ENCODE measurements at regions not wholly inside any gene's neighbourhood (a gene's known extent, or its start where the extent isn't known, plus 50 kb on each side); places are given as distances from the start of the nearest gene placed in this dataset.

GRCh38 chr16:73885319-73885718 lies 411.3 kb upstream of the PSMD7 start:
- no peak overlapping the region for H3K4me3 Mint-ChIP-seq
- WGBS, 2 experiments (ENCODE audit: insufficient coverage in 1 of 2, insufficient read length in 1 of 2) = 86 to 95% methylated on average over 1 to 2 of the region's 4 CpGs
- no peaks in the 10 kb centered on the region for H3K36me3 Mint-ChIP-seq (ENCODE audit: low read depth)
- Histone ChIP-seq H3K4me1 (ENCODE audit: control insufficient read depth, insufficient read depth, low read length) (peaks cover 10% of the 10 kb centered on the region), H3K36me3 (ENCODE audit: control insufficient read depth, insufficient read depth, low read length) (no peaks in the 10 kb centered on the region), H3K4me3 (ENCODE audit: low read length) (no peak overlapping the region), H3K27me3 (ENCODE audit: control insufficient read depth, insufficient read depth, low read length, poor library complexity, severe bottlenecking) (no peaks in the 10 kb centered on the region), H3K9me3 (ENCODE audit: control insufficient read depth, low read length) (no peaks in the 10 kb centered on the region), H3K27ac (ENCODE audit: low read depth, low read length) (no peak overlapping the region), H3K9ac (ENCODE audit: extremely low read depth, low read length, poor library complexity, severe bottlenecking) (no peak overlapping the region)
- H3K9me3 Mint-ChIP-seq = no peaks in the 10 kb centered on the region
- DNase-seq = no peak
- TF ChIP-seq CTCF (conservative IDR thresholded peaks at IDR 0.05) = no peak
- peaks cover 10% of the 10 kb centered on the region for H3K27me3 Mint-ChIP-seq (ENCODE audit: insufficient read depth)
- H3K4me1 Mint-ChIP-seq = peaks cover 53% of the 10 kb centered on the region
- no peak overlapping the region for H3K27ac Mint-ChIP-seq

DNA sequence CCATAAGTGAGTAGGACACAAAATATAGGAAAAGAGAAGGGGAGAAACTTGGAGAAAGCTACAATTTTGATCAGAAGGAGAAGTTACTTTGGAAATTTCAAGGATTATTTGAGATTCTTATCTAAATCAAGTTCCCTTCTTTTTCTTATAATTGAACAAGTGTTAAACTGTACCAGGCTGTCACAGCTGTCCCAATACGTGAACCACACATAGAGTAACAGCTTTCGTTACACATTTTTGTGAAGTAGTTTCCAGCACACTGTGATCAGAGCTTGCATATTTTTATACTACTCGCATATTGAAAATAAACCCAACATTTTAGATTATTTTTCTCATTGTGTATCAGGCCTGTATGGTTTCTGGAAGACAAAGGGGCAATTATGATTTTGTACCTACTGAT lies 412.8 kb upstream of the PSMD7 start:
- Histone ChIP-seq H3K9ac (ENCODE audit: extremely low read depth, low read length, poor library complexity, severe bottlenecking) (no peak overlapping the region), H3K4me3 (ENCODE audit: low read length) (no peak overlapping the region), H3K36me3 (ENCODE audit: control insufficient read depth, insufficient read depth, low read length) (no peaks in the 10 kb centered on the region), H3K9me3 (ENCODE audit: control insufficient read depth, low read length) (no peaks in the 10 kb centered on the region), H3K27me3 (ENCODE audit: control insufficient read depth, insufficient read depth, low read length, poor library complexity, severe bottlenecking) (no peaks in the 10 kb centered on the region), H3K4me1 (ENCODE audit: control insufficient read depth, insufficient read depth, low read length) (peaks cover 10% of the 10 kb centered on the region), H3K27ac (ENCODE audit: low read depth, low read length) (no peak overlapping the region)
- 93 to 100% methylated on average over 2 to 3 of the region's 3 CpGs for WGBS, 2 experiments (ENCODE audit: insufficient coverage in 1 of 2, insufficient read length in 1 of 2)
- peaks cover 5% of the 10 kb centered on the region for H3K27me3 Mint-ChIP-seq (ENCODE audit: insufficient read depth)
- no peak for TF ChIP-seq CTCF (conservative IDR thresholded peaks at IDR 0.05)
- no peak overlapping the region for H3K27ac Mint-ChIP-seq
- peaks cover 58% of the 10 kb centered on the region for H3K4me1 Mint-ChIP-seq
- no peaks in the 10 kb centered on the region for H3K36me3 Mint-ChIP-seq (ENCODE audit: low read depth)
- DNase-seq = no peak
- no peaks in the 10 kb centered on the region for H3K9me3 Mint-ChIP-seq
- no peak overlapping the region for H3K4me3 Mint-ChIP-seq

- Mint-ChIP-seq H3K4me1 (peaks cover 54% of the 10 kb centered on the region), H3K27ac (no peak overlapping the region), H3K9me3 (no peaks in the 10 kb centered on the region), H3K36me3 (ENCODE audit: low read depth) (no peaks in the 10 kb centered on the region), H3K4me3 (no peak overlapping the region), H3K27me3 (ENCODE audit: insufficient read depth) (peaks cover 4% of the 10 kb centered on the region)
- Histone ChIP-seq H3K4me1 (ENCODE audit: control insufficient read depth, insufficient read depth, low read length) (peaks cover 10% of the 10 kb centered on the region), H3K27me3 (ENCODE audit: control insufficient read depth, insufficient read depth, low read length, poor library complexity, severe bottlenecking) (no peaks in the 10 kb centered on the region), H3K9me3 (ENCODE audit: control insufficient read depth, low read length) (no peaks in the 10 kb centered on the region), H3K9ac (ENCODE audit: extremely low read depth, low read length, poor library complexity, severe bottlenecking) (no peak overlapping the region), H3K27ac (ENCODE audit: low read depth, low read length) (no peak overlapping the region), H3K36me3 (ENCODE audit: control insufficient read depth, insufficient read depth, low read length) (no peaks in the 10 kb centered on the region), H3K4me3 (ENCODE audit: low read length) (no peak overlapping the region)
- WGBS, 2 experiments (ENCODE audit: insufficient coverage in 1 of 2, insufficient read length in 1 of 2) = 40 to 87% methylated on average over 1 to 2 of the region's 2 CpGs
- no peak for TF ChIP-seq CTCF (conservative IDR thresholded peaks at IDR 0.05)
- DNase-seq = no peak
These were observed 413.5 kb upstream of the PSMD7 start for GRCh38 chr16:73883126-73883525.

Data from endodermal cell (in vitro differentiated cells).